ENCODE measurements at regions not wholly inside any gene's neighbourhood (a gene's known extent, or its start where the extent isn't known, plus 50 kb on each side); places are given as distances from the start of the nearest gene placed in this dataset.

GRCh38 chr1:147077936-147078605, 94.2 kb downstream of the PRKAB2 start:
- Histone ChIP-seq H2AFZ (ENCODE audit: low read depth) (no peak overlapping the region), H3K4me3 (ENCODE audit: low read depth in 2 of 2, low read length in 1 of 2) (no peak overlapping the region), H3K9me2 (no peaks in the 10 kb centered on the region), H3K79me2 (ENCODE audit: insufficient read depth) (no peaks in the 10 kb centered on the region), H3K4me2 (no peak overlapping the region), H3K36me3 (replicated peaks in 1 of 2; ENCODE audit: control insufficient read depth in 1 of 2, insufficient read depth in 2 of 2, low read length in 1 of 2) (no peaks in the 10 kb centered on the region), H3K9me3 (no peaks in the 10 kb centered on the region), H4K20me1 (ENCODE audit: insufficient read depth) (no peaks in the 10 kb centered on the region), H3K27ac (ENCODE audit: low read depth in 2 of 2, low read length in 1 of 2) (no peak overlapping the region), H3K9ac (no peak overlapping the region), H3K4me1 (ENCODE audit: control insufficient read depth in 1 of 2, insufficient read depth in 2 of 2, low read depth in 1 of 2, low read length in 1 of 2) (no peaks in the 10 kb centered on the region; a peak in 1 of 4 replicates), H3K27me3 (ENCODE audit: insufficient read depth) (peaks cover 59% of the 10 kb centered on the region), H3F3A (replicated peaks; ENCODE audit: insufficient read depth) (no peaks in the 10 kb centered on the region)
- TF ChIP-seq SMC3 (IDR thresholded peaks at IDR 0.05; ENCODE audit: low read depth, low read length), result no peak
- ChIA-PET POLR2A (no interaction called here), CTCF (no interaction called here)
- DNase-seq, result no peak
- 60% methylated on average over 29 of the region's 37 CpGs for WGBS (ENCODE audit: low lambda C conversion rate)

GRCh38 chr1:147077523-147077922, 94.7 kb downstream of the PRKAB2 start:
- peaks cover 62% of the 10 kb centered on the region for H3K27me3 ChIP-seq (ENCODE audit: insufficient read depth)
- POLR2A ChIA-PET, result no interaction called here
- CTCF ChIA-PET, result no interaction called here

GRCh38 chr1:147077081-147077480, 95.2 kb downstream of the PRKAB2 start:
- H3K27me3 ChIP-seq (ENCODE audit: insufficient read depth), result peaks cover 67% of the 10 kb centered on the region
- no peaks in the 10 kb centered on the region for H3K79me2 ChIP-seq (ENCODE audit: insufficient read depth)
- no peak overlapping the region for H3K9ac ChIP-seq
- POLR2A ChIA-PET, result no interaction called here
- 45% methylated on average over 22 of the region's 28 CpGs for WGBS (ENCODE audit: low lambda C conversion rate)
- H3K4me3 ChIP-seq (ENCODE audit: low read depth in 2 of 2, low read length in 1 of 2), result no peak overlapping the region
- H3K36me3 ChIP-seq (replicated peaks in 1 of 2; ENCODE audit: control insufficient read depth in 1 of 2, insufficient read depth in 2 of 2, low read length in 1 of 2), result no peaks in the 10 kb centered on the region
- CTCF ChIA-PET, result no interaction called here
- no peak for DNase-seq
- no peak overlapping the region for H3K4me2 ChIP-seq
- H4K20me1 ChIP-seq (ENCODE audit: insufficient read depth), result no peaks in the 10 kb centered on the region
- no peak overlapping the region for H3K27ac ChIP-seq (ENCODE audit: low read depth in 2 of 2, low read length in 1 of 2)
- H2AFZ ChIP-seq (ENCODE audit: low read depth), result no peak overlapping the region
- H3K4me1 ChIP-seq (ENCODE audit: control insufficient read depth in 1 of 2, insufficient read depth in 2 of 2, low read depth in 1 of 2, low read length in 1 of 2), result peaks cover 0 to 5% of the 10 kb centered on the region in 2 experiments; a peak in 1 of 4 replicates
- no peaks in the 10 kb centered on the region for H3K9me2 ChIP-seq
- no peaks in the 10 kb centered on the region for H3K9me3 ChIP-seq
- no peaks in the 10 kb centered on the region for H3F3A ChIP-seq (replicated peaks; ENCODE audit: insufficient read depth)
- TF ChIP-seq EZH2phosphoT487 (IDR thresholded peaks at IDR 0.05; ENCODE audit: borderline replicate concordance, low read depth), result no peak
- no peak for TF ChIP-seq GATA2 (CRISPR knock-in tag; IDR thresholded peaks at IDR 0.05)
- TF ChIP-seq PBX3 (IDR thresholded peaks at IDR 0.05), result no peak
- no peak for TF ChIP-seq YY1 (IDR thresholded peaks at IDR 0.05; ENCODE audit: low read depth)
- TF ChIP-seq CTCF (IDR thresholded peaks at IDR 0.05), result no peak
- no peak for TF ChIP-seq IRF3 (IDR thresholded peaks at IDR 0.05; ENCODE audit: low read depth, low read length)
- TF ChIP-seq SMC3 (IDR thresholded peaks at IDR 0.05; ENCODE audit: low read depth, low read length), result no peak
- no peak for TF ChIP-seq TAF1 (IDR thresholded peaks at IDR 0.05; ENCODE audit: borderline replicate concordance, low read depth, low read length)
- no peak for TF ChIP-seq GABPA (IDR thresholded peaks at IDR 0.05; ENCODE audit: low read depth)
- no peak for TF ChIP-seq FOXJ3 (CRISPR knock-in tag; IDR thresholded peaks at IDR 0.05)
- no peak for TF ChIP-seq MEF2A (IDR thresholded peaks at IDR 0.05; ENCODE audit: borderline replicate concordance, low read depth)
- no peak for TF ChIP-seq MAX (IDR thresholded peaks at IDR 0.05; ENCODE audit: low read depth)
- TF ChIP-seq JUND (IDR thresholded peaks at IDR 0.05), result no peak
- no peak for TF ChIP-seq FOXM1 (IDR thresholded peaks at IDR 0.05; ENCODE audit: low read depth)

More at GRCh38 chr1:147077523-147077922, 94.7 kb downstream of the PRKAB2 start:
- no peak overlapping the region for H2AFZ ChIP-seq (ENCODE audit: low read depth)
- no peaks in the 10 kb centered on the region for H4K20me1 ChIP-seq (ENCODE audit: insufficient read depth)
- H3K9me2 ChIP-seq, result no peaks in the 10 kb centered on the region
- DNase-seq, result peak; percentile 18
- no peak overlapping the region for H3K27ac ChIP-seq (ENCODE audit: low read depth in 2 of 2, low read length in 1 of 2)
- H3K79me2 ChIP-seq (ENCODE audit: insufficient read depth), result no peaks in the 10 kb centered on the region
- TF ChIP-seq TAF1 (IDR thresholded peaks at IDR 0.05; ENCODE audit: borderline replicate concordance, low read depth, low read length), result no peak
- TF ChIP-seq NRF1 (IDR thresholded peaks at IDR 0.05; ENCODE audit: low read depth, low read length), result no peak
- TF ChIP-seq MXI1 (IDR thresholded peaks at IDR 0.05; ENCODE audit: low read depth, low read length), result no peak
- no peak for TF ChIP-seq YY1 (IDR thresholded peaks at IDR 0.05; ENCODE audit: low read depth)
- no peak for TF ChIP-seq EP300 (IDR thresholded peaks at IDR 0.05; ENCODE audit: borderline replicate concordance in 1 of 2, low read depth in 1 of 2, low read length in 1 of 2)
- TF ChIP-seq RCOR1 (IDR thresholded peaks at IDR 0.05; ENCODE audit: low read length), result no peak
- TF ChIP-seq EZH2phosphoT487 (IDR thresholded peaks at IDR 0.05; ENCODE audit: borderline replicate concordance, low read depth), result no peak
- no peak for TF ChIP-seq MAX (IDR thresholded peaks at IDR 0.05; ENCODE audit: low read depth)
- H3K4me2 ChIP-seq, result no peak overlapping the region
- H3K9ac ChIP-seq, result no peak overlapping the region
- H3K36me3 ChIP-seq (replicated peaks in 1 of 2; ENCODE audit: control insufficient read depth in 1 of 2, insufficient read depth in 2 of 2, low read length in 1 of 2), result no peaks in the 10 kb centered on the region
- H3K9me3 ChIP-seq, result no peaks in the 10 kb centered on the region
- 36% methylated on average over 15 of the region's 20 CpGs for WGBS (ENCODE audit: low lambda C conversion rate)
- peaks cover 0 to 3% of the 10 kb centered on the region in 2 experiments; a peak in 1 of 4 replicates for H3K4me1 ChIP-seq (ENCODE audit: control insufficient read depth in 1 of 2, insufficient read depth in 2 of 2, low read depth in 1 of 2, low read length in 1 of 2)
- H3K4me3 ChIP-seq (ENCODE audit: low read depth in 2 of 2, low read length in 1 of 2), result no peak overlapping the region
- no peaks in the 10 kb centered on the region for H3F3A ChIP-seq (replicated peaks; ENCODE audit: insufficient read depth)

All from SK-N-SH (cell line).